ENCODE measurements at regions not wholly inside any gene's neighbourhood (a gene's known extent, or its start where the extent isn't known, plus 50 kb on each side); places are given as distances from the start of the nearest gene placed in this dataset.

- TF ChIP-seq, protein P1, sequence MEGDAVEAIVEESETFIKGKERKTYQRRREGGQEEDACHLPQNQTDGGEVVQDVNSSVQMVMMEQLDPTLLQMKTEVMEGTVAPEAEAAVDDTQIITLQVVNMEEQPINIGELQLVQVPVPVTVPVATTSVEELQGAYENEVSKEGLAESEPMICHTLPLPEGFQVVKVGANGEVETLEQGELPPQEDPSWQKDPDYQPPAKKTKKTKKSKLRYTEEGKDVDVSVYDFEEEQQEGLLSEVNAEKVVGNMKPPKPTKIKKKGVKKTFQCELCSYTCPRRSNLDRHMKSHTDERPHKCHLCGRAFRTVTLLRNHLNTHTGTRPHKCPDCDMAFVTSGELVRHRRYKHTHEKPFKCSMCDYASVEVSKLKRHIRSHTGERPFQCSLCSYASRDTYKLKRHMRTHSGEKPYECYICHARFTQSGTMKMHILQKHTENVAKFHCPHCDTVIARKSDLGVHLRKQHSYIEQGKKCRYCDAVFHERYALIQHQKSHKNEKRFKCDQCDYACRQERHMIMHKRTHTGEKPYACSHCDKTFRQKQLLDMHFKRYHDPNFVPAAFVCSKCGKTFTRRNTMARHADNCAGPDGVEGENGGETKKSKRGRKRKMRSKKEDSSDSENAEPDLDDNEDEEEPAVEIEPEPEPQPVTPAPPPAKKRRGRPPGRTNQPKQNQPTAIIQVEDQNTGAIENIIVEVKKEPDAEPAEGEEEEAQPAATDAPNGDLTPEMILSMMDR (conservative IDR thresholded peaks at IDR 0.05 in 1 of 2, IDR thresholded peaks at IDR 0.05 in 1 of 2; ENCODE audit: low read depth in 1 of 2, low read length in 2 of 2): no peak
- TF ChIP-seq EZH2 (IDR thresholded peaks at IDR 0.05; ENCODE audit: low read length, missing control alignments): no peak
Measured at GRCh38 chr2:14554849-14555545, 77.5 kb upstream of the LRATD1 start.
